NOMO-1 treated with DMSO at 0.1 percent for 48 hours (cell line): ENCODE measurements at regions not wholly inside any gene's neighbourhood (a gene's known extent, or its start where the extent isn't known, plus 50 kb on each side); places are given as distances from the start of the nearest gene placed in this dataset.
"Not testable (repeated sequence)": the region's sequence is repeated elsewhere in the genome, so short reads cannot be mapped to it uniquely, and the experiment has no call there.

Experiments used
- DNase-seq: peaks from one replicate; lab custom pipeline; 2025; ENCODE audit not compliant: unreplicated experiment; lab: John Stamatoyannopoulos, UW

DNA sequence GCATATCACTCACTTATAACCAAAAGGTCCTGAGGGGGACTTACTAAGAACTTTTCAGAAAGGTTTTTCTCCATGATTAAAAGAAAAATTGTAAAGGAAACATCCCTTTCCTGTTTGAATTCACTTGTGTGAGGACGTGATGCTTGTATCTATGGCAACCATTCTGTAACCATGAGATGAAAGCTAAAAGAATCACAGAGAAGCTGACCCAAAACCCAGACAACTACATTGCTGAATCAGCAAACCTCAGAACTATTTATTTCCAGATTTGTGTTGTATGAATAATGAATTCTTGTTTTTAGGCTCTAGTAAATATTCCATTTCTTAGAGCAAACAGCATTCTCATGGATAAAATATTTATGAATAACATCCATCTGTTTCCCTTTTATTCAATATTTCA lies 91.2 kb downstream of the RCHY1 start:
- no peak for DNase-seq

DNA sequence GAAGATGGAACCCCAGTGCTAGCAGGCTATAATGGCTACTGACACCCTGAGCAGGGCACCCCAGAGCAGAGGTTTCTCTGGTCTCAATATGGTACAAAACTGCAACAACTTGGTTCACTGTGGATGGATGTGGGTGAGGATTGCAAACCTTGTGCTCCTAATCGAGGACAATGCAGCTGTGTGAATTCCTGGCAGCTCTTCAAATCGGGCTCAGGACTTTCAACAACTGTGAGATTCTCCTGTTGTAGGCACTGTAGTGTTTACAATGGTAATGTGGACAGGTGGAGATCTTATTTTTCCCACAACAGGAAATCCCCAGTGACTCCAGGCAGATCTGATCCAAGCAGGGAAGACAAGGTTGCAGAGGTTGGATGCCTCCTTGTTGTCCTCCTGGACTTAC lies 101.5 kb downstream of the RCHY1 start:
- no peak for DNase-seq

DNA sequence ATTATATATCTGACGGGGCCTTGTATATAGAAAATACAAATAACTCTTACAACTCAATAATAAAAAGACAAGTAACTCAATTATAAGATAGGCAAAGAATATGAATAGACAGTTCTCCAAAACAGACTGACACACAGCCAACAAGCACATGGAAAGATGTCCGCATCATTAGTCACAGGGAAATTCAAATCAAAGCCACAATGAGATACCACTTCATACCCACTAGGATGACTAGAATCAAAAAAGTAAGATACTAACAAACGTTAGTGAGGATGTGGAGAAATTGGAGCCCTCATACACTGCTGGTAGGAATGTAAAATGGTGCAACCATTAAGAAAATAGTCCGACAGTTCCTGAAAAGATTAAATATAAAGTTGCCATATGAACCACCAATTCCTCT lies 115.7 kb downstream of the RCHY1 start:
- no peak for DNase-seq

DNA sequence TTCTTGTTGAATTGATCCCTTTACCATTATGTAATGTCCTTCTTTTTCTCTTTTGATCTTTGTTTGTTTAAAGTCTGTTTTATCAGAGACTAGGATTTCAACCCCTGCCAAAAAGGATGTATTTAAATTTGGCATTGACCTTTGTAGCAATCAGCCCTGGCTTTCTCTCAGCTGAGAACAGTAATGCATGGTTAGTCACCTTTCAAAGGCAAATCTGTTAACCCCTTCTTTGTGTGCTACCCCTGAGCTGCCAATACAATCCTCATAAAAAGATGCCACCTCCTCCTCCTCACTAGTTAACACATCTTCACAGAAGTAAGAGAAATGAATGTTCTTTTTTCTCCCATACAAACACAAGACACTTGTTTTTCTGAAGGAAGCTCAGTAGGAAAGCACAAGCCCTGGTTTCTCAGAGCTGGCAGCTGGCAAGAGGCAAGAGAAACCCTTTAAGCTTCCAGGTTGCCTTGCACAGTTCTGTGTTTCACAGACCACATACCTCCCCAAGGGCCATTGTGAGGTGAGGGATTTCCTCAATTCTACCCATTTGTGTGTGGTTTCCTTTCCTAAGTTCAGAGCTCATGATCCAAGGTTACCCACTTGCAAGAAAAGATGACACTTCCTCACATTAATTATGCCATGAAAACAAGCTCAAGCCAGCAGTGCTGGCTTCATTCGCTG lies 122.6 kb downstream of the RCHY1 start:
- DNase-seq: peak; percentile 18

DNA sequence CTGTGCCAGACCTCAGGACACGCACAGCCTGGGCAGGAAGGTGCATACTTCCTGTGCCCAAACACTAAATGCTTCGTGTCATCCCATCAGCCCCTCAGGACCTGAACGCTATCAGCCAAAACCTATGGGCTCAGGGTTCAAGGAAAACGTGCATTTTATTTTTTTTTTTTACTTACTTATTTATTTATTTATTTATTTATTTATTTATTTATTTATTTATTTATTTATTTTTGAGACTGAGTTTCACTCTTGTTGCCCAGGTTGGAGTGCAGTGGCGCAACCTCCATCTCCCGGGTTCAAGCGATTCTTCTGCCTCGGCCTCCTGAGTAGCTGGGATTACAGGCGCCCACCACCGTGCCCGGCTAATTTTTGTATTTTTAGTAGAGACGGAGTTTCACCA lies 127.8 kb downstream of the RCHY1 start:
- DNase-seq: not testable (repeated sequence)

DNA sequence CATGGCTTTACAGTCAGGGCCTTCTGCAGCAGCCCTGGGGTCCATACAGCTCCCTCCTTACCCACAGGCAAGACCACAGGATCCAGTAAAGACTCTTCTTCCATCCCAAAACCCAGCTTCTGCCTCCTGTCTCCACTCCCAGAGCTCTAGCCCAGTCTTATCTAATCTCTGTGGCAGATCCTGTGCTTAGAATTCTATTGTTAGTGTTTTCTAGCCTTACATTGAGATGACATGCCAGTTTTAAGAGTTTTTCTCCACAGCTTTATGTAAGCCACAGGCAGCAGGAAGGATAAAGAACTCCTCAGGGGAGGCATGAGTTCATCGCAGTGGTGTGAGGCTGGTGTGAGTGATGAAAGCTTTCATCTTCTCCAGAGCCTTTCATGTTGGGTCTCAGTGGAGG lies 129.1 kb downstream of the RCHY1 start:
- no peak for DNase-seq

DNA sequence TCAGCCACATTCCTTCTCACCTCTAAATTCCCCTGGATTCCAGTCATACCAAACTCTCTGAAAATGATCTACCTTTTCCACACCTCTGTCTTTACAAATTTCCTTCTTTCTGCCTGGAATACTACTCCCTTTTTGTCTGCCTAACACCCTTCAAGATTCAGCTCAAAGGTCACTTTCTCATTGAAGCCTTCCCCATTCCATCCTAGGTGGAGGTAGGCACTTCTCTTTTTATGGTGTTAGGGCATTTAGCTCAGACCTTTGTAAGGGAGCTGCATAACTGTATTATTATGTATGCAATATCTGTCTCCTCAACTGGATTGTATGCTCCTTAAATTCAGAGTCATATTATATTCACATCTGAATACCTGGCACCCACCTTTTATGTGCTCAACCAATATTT lies 137.7 kb downstream of the RCHY1 start:
- no peak for DNase-seq

DNA sequence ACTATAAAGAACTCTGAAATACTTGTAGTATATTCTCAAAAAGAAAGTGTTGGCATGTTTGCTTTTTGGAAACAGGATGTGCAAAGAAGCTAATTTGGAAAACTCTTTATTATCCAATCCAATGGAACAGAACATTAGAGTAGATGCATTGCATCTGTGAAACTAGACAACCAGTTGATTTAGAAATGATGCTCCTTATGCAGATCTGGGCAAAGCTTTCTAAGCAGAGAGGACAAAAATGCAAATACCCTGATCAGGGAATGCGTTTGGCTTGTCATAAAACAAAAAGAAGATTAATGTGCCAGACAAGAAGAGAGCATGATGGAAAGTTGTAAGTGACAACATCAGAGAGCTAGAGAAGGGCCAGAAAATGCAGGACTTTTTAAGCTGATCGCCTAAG lies 142.3 kb downstream of the RCHY1 start:
- DNase-seq: no peak

DNA sequence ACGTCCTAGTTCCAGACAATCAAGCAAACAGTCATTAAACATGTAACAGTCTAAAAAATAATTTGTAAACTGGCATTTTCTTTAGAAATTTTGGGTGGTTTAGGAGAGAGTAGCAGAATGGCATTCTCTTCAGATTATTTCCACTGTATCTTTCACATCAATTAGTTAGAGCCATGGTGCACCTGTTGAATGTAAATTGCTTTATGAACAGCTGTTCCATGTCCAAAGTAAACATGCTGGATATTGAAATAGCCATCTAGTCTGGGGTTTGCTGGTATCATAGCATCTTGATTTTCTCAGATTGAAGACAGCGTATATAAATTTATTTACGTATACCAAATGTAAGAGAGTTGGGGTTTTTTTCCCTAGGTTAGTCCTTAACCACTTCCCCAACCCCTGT lies 143.6 kb downstream of the RCHY1 start:
- DNase-seq: no peak

DNA sequence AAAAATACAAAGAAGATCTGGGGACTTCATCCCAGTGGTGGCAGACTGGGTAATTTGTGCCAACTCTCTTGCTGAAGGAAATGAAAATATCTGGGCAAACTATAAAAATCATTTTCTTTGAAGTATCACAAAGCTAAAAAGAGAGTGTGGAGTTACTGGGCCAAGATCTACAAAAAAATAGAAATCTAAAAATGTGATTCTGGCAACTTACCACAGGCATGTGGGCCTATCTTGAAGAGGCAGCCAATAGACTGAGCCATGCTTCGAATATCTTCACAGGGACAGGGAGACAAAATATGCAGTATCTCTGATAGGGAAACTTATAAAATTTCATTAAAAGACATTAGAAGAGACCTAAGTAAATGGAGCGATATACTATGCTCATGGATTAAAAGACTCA lies 168.8 kb downstream of the RCHY1 start:
- no peak for DNase-seq

DNA sequence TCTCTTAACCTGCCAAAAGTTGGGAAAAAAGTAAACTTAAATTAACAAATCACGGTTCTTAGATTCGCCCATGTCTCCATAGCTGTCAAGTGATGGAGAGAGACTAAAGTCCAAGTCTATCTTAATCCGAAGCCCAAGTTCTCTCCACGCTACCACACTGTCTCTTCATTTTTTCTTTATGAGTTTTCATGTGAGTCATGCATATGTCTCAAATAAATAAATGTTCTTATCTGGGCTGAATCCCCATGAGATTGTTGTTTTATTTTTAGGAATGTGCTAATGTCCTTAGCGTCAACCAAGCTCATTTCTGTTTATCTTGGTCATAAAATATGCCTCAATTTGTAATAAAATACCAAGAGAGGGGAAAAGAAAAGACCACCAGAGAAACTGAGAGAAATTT lies 169.3 kb downstream of the RCHY1 start:
- DNase-seq: no peak

DNA sequence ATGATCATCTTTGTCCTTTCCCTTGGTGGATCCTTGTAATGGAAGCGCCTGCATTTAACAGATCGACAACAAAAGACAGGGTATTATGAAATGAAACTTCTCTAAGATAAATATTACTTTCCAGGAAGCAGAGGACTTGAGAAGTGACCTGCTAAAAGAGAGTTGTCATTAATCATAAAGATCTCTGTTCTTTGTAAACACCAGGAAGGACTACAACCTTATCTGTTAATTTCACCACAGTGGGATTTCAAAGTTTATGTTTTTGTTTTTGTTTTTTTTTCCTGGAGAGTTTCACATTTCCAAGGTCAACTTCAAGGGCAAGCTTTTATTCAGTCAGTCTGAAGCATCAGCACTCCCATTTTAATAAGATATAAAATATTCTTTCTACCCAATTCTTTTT lies 170.9 kb downstream of the RCHY1 start:
- no peak for DNase-seq

DNA sequence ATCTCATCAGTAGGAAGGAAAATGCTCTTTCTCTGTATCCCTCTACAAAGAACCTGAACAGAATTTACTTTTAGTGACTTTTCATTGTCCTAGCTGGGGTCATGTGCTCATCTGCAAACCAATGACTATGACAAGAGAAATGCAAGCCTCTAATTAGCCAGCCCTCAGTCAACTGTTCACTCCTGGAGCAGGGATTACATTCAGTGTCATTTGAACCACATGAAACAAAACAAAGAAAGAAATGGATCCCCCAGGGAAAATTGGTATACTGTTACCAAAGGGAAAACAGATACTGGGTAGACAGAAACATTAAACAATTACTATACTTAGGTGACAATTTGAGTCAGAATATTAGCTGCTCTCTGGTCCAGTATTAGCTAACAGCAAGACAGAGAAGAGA lies 173.6 kb downstream of the RCHY1 start:
- DNase-seq: no peak

DNA sequence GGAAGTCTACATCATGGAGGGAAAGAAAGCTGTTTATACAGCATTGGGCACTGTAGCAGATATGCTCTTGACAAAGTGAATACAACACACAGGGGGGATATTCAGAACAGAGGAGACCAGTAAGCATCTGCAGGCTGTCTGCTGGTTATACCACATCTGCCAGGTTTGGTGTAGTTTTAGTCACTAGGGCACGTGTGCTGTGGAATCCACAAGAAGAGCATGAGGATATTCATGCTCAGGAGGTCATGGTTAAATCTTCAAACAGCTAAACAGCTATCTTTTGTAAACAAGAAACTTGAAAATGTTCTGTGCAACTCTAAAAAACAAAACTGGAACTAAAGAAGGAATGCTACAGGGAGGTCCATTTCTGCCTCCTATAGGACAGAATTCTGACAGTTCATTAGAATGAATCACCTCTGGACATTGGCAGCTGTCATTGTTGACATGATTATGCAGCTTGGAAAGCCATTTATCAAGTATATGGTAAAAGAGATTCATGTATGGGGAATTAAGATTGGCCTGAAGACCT lies 175.8 kb downstream of the RCHY1 start:
- no peak for DNase-seq

DNA sequence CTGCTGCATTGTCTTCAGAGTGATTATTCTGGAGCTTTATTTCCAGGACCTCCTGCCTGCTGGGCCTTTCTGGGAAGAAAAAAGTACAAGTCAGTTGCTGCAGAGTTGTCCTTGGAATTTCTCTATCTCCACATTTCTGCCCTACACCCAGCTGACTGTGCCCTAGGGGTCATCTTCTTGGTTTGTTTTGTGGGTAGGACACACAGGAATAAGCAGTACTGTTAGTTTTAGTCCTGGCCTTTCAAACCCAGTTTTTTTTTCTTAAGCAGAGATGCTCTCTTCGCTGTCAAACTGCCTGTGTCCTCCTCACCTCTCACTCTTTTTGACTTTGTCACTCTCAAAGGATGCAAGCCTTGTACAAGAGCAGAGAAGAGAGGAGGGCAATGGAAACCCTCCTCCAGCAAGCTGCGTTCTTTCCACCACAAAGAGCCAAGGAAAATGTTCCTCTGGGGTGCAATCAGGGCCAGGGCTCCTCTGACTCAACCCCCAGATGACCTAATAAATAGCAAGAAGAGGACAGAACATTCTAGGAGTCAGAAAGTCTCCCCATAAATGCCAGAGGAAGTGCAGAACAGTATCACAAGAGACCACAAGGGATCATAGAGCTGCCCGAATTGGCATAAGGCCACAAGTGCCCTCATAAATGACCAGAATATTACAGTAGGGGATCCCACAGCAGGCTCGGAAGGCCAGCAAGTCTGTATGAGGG lies 186.2 kb downstream of the RCHY1 start:
- DNase-seq: no peak

DNA sequence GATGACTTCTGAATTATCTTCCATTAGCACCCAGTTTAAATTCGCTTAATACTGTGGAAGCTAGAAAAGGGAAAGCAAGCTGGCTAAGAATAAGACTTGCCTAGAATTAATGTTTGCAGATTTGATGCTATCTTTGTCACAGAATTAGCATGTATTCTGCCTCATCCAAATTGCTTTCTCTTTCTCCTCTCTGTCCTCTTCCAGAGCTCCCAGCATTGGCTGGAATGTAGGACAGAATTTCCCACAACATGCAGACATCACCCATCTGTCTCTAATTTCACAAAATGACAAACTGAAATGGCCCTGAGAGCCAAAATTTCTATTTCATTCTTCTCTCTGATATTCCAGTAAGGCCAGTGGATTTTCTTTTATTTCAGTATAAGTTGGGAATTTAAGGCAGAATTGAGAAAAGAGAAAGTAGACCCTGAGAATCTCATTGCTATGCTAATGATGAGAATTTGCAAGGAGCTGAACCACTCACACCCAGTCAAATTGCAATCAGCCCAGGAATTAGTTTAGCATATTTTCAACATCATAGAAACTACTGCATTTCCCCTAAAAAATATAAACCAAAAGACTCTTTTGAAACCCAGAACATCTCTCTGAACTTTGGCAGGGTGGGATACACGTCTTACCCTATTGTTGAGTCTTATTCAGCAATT lies 188.8 kb downstream of the RCHY1 start:
- DNase-seq: no peak

DNA sequence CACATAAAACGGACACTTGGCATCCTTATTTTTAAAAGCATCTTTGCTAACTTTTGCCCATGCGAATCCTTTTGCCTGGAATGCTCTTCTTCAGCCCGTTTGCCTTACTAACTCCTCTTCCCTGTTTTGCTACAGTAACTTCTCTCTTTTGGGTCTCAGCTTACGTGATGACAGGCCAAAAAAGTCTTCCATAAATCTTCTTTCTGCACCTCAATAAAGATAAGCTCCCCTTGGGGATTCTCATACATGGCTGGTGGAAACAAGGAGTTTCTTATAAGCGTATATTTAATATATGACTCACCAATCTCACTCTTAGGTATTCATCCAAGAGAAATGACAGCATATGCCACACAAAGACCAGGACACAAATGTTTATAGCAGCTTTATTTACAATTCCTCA lies 192.7 kb downstream of the RCHY1 start:
- no peak for DNase-seq

DNA sequence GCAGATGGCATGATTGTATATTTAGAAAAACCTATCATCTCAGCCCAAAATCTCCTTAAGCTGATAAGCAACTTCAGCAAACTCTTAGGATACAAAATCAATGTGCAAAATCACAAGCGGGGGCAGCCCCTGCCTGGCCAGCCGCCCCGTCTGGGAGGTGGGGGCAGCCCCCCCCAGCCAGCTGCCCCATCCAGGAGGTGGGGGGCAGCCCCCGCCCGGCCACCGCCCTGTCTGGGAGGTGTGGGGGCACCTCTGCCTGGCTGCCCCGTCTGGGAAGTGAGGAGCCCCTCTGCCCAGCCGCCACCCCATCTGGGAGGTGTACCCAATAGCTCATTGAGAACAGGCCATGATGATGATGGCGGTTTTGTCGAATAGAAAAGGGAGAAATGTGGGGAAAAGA lies 196.6 kb downstream of the RCHY1 start:
- not testable (repeated sequence) for DNase-seq

DNA sequence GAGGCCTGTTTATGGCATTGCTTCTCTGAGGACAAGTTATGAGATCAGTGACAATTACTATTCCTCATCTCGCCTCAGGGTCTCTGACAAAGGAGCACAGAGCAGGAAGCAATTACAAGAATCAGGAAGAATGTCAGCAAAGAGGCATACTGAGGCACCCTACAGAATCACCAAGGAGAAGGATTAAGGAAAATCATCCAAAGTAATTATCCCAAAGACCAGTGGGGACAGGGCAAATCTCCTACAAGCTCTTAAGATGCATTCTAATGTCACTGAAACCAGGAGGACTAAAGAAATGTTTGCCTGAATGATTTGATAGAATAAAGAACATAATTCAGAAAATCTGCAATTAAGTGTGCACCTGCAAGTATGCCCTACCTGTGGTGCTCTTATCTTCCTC lies 206.2 kb downstream of the RCHY1 start:
- DNase-seq: no peak

DNA sequence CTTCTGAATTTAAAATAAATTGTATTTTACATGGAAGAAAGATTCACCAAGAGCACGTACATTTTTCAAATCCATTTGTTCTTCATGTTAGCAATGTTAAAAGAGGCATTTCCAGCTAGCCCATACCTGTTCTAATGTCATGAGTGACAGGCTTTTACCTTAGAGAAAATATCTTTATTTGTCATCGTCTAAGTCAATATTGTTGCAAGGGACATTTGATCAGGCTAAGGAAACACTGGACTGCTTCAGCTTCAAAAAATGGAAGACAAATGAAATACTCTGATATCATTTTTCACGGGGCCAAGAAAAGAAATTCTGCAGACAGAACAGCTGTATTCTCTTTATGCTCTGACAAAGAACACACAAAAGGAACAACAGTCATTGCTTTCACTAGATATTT lies 207.7 kb downstream of the RCHY1 start:
- DNase-seq: no peak

DNA sequence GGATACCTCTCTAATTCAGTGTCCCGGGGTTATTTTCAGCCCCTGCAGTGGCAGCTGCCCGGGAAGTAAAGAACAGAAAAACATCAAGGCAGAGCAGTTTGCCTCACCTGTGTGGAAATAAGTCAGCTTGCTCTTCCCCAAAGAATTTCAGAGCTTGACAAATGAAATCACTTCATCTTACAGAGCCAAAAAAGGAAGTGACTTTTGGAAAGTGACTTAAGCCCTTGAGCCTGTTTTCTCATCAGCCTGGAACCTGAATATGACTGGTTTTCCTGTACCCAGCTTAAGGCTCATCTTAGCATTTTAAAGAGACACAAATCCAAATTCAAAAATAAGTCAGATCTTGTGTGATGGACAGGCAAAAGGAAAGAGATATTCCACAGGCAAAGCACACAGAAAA lies 211.6 kb downstream of the RCHY1 start:
- peak; percentile 64 for DNase-seq

DNA sequence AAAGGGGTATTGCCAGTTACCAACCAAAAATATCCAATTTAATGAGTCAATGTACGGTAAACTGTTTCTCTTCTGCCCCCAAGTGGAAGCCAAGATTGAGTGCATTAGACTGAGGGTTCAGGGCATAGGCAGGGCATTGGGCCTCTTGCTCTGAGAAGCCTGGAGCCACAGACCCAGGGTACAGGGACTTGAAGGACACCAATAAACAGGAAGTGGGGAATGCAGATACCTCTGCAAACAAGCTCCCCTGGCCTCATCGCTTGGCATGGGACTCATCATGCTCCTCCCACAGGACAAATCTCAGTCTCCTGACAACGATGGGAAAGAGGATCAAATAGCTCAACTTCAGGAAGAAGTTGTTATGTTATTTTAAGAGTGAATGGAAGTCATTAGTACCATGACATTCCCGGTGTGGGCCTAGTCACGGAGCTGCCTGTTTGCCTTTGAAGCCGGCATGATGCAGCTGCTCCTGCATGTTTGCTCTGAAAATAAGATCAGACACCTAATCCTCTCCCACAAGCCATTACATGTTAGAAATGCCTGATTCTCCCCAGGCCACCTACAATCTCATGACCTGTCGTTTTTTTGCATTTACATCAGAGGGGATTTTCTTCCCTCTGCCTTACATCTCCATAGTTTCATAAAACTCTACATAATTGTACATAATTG lies 224.2 kb downstream of the RCHY1 start:
- DNase-seq: peak; percentile 10
